ENCODE measurements at regions not wholly inside any gene's neighbourhood (a gene's known extent, or its start where the extent isn't known, plus 50 kb on each side); places are given as distances from the start of the nearest gene placed in this dataset.

GRCh38 chr5:124620743-124621142 lies 125.7 kb downstream of the ZNF608 start:
- H4K91ac ChIP-seq (replicated peaks; ENCODE audit: insufficient read length, low read length) = no peak overlapping the region
- H2BK120ac ChIP-seq (replicated peaks; ENCODE audit: low read depth, low read length) = no peak overlapping the region
- H3K23me2 ChIP-seq (ENCODE audit: low read depth, low read length) = no peaks in the 10 kb centered on the region
- H2BK5ac ChIP-seq (ENCODE audit: low read depth, low read length) = no peak overlapping the region
- no peak overlapping the region for H3K27ac ChIP-seq (ENCODE audit: low read depth, low read length)
- H3K4me2 ChIP-seq (ENCODE audit: insufficient read depth in 1 of 2, low read depth in 2 of 2, low read length in 2 of 2) = no peak overlapping the region
- no peak overlapping the region for H3K56ac ChIP-seq (replicated peaks; ENCODE audit: insufficient read length, low read depth, low read length)
- H2AK5ac ChIP-seq (ENCODE audit: low read depth, low read length) = no peak overlapping the region
- H3K27me3 ChIP-seq (replicated peaks in 1 of 4; ENCODE audit: control insufficient read depth in 3 of 4, extremely low read depth in 1 of 4, insufficient read depth in 3 of 4, low read length in 3 of 4) = no peaks in the 10 kb centered on the region
- no peak overlapping the region for H4K5ac ChIP-seq (ENCODE audit: insufficient read length, low read depth, low read length)
- CTCF ChIA-PET (ENCODE audit: partially characterized antibody) = no interaction called here
- no peaks in the 10 kb centered on the region for H3K79me1 ChIP-seq (ENCODE audit: low read depth, low read length)
- H3K18ac ChIP-seq (ENCODE audit: extremely low read depth, low read length) = no peak overlapping the region
- H3K9ac ChIP-seq (replicated peaks in 1 of 4; ENCODE audit: extremely low read depth in 1 of 4, low read depth in 3 of 4, low read length in 3 of 4) = no peak overlapping the region
- POLR2A ChIA-PET (ENCODE audit: partially characterized antibody) = no interaction called here
- H3K9me3 ChIP-seq (ENCODE audit: insufficient read depth in 2 of 2, low read depth in 1 of 2, low read length in 1 of 2) = no peaks in the 10 kb centered on the region
- 82% methylated on average over 2 of the region's 2 CpGs; no CpG with 5 or more reads in 1 of the 2 experiments for WGBS, 2 experiments (ENCODE audit: extremely low coverage in 1 of 2, insufficient coverage in 1 of 2, insufficient read length in 1 of 2, insufficient replicate concordance in 2 of 2, low coverage in 1 of 2, low lambda C conversion rate in 2 of 2, missing lambda C conversion rate in 1 of 2)
- H2BK20ac ChIP-seq (ENCODE audit: low read length) = no peak overlapping the region
- H4K20me1 ChIP-seq (replicated peaks in 1 of 2; ENCODE audit: control insufficient read depth in 1 of 2, insufficient read depth in 2 of 2, low read length in 2 of 2) = no peaks in the 10 kb centered on the region
- TF ChIP-seq SRF (IDR thresholded peaks at IDR 0.05; ENCODE audit: low read depth, low read length) = no peak
- no peak for FAIRE-seq
- H2BK15ac ChIP-seq (ENCODE audit: low read length) = no peak overlapping the region
- no peak overlapping the region for H3K4ac ChIP-seq (replicated peaks; ENCODE audit: insufficient read length, low read depth, low read length)
- no peak overlapping the region for H2BK12ac ChIP-seq (ENCODE audit: low read depth, low read length)
- no peak overlapping the region for H3K23ac ChIP-seq (ENCODE audit: insufficient read length)
- no peaks in the 10 kb centered on the region for H3K79me2 ChIP-seq (ENCODE audit: control insufficient read depth in 1 of 2, insufficient read depth in 2 of 2, low read length in 2 of 2)
- H3K36me3 ChIP-seq (ENCODE audit: control insufficient read depth in 2 of 4, insufficient read depth in 4 of 4, low read length in 3 of 4) = no peaks in the 10 kb centered on the region
- H3K14ac ChIP-seq (ENCODE audit: insufficient read length) = no peak overlapping the region
- H3K4me3 ChIP-seq (ENCODE audit: extremely low read depth in 1 of 4, insufficient read depth in 2 of 4, low read depth in 3 of 4, low read length in 4 of 4) = no peak overlapping the region
- no peak overlapping the region for H4K8ac ChIP-seq (ENCODE audit: extremely low read depth, insufficient read depth, low read length)
- no peaks in the 10 kb centered on the region for H3K4me1 ChIP-seq (replicated peaks in 1 of 4; ENCODE audit: control insufficient read depth in 3 of 4, insufficient read depth in 4 of 4, low read length in 3 of 4)
- H2AFZ ChIP-seq (ENCODE audit: low read length) = no peak overlapping the region
- no peak for DNase-seq (ENCODE audit: low read depth in 1 of 2, low spot score in 2 of 2)

Measured in H1 (cell line).